K562 (cell line): ENCODE measurements at regions not wholly inside any gene's neighbourhood (a gene's known extent, or its start where the extent isn't known, plus 50 kb on each side); places are given as distances from the start of the nearest gene placed in this dataset.

Experiments used
- EGR1 ChIP-seq: fragments of 450-650 bp; conservative IDR thresholded peaks from 2 replicates; pipeline ENCODE4 v1.6.1; 2017; ENCODE audit warnings: mild to moderate bottlenecking
- ETV5 ChIP-seq: sonication (generic); formaldehyde crosslinking; IDR thresholded peaks from 2 replicates; pipeline ENCODE4 v1.4.0; 2020; ENCODE audit warnings: low read depth, mild to moderate bottlenecking, missing genetic modification reagents
- NRF1 ChIP-seq, 2 experiments: fragments of 450-650 bp; IDR thresholded peaks in 1 of 2; conservative IDR thresholded peaks in 1 of 2; 2 replicates each; pipeline ENCODE4 v1.6.1; 2014; ENCODE audit warnings: mild to moderate bottlenecking in 2 of 2
- STAT5B ChIP-seq: fragments of 250-450 bp; sonication (Bioruptor Pico); IDR thresholded peaks from 2 replicates; pipeline ENCODE4 v1.8.0; 2021; ENCODE audit warnings: mild to moderate bottlenecking, inconsistent platforms
- ZFX ChIP-seq: sonication (generic); formaldehyde crosslinking; IDR thresholded peaks from 2 replicates; pipeline ENCODE4 v1.8.0; 2022; ENCODE audit warnings: mild to moderate bottlenecking, missing genetic modification reagents, moderate library complexity
- ZKSCAN1 ChIP-seq: fragments of 150-350 bp; IDR thresholded peaks from 2 replicates; pipeline ENCODE4 v1.6.1; 2016; ENCODE audit warnings: low read depth, low read length
- ZKSCAN8 ChIP-seq: fragments of 200-800 bp; sonication (Bioruptor generic); IDR thresholded peaks from 2 replicates; pipeline ENCODE4 v1.6.1; 2016; ENCODE audit warnings: missing genetic modification characterization, missing compliant biosample characterization
- ZNF384 ChIP-seq: IDR thresholded peaks from 2 replicates; pipeline ENCODE4 v1.6.1; 2012; ENCODE audit warnings: low read depth, low read length, improper control_type of control experiment
- TF ChIP-seq, protein P1 (sequence below), 2 experiments: fragments of 450-650 bp; formaldehyde crosslinking in 1 of 2; IDR thresholded peaks; 2 replicates each; pipeline versions ENCODE4 v1.4.0 to v1.6.1; 2014 to 2020; ENCODE audit warnings: mild to moderate bottlenecking in 2 of 2, borderline replicate concordance in 1 of 2, low read depth in 1 of 2
- TF ChIP-seq, protein P2 (sequence below), 2 experiments: fragments of 150-350 bp in 1 of 2; IDR thresholded peaks; 2 replicates each; pipeline ENCODE4 v1.6.1; 2012 to 2016; ENCODE audit warnings: low read depth in 2 of 2, low read length in 2 of 2, mild to moderate bottlenecking in 1 of 2, moderate library complexity in 1 of 2
- TF ChIP-seq, protein P3 (sequence below): fragments of 250-450 bp; sonication (Bioruptor Pico); IDR thresholded peaks from 2 replicates; pipeline ENCODE4 v1.8.0; 2021; ENCODE audit warnings: mild to moderate bottlenecking, moderate library complexity

DNA sequence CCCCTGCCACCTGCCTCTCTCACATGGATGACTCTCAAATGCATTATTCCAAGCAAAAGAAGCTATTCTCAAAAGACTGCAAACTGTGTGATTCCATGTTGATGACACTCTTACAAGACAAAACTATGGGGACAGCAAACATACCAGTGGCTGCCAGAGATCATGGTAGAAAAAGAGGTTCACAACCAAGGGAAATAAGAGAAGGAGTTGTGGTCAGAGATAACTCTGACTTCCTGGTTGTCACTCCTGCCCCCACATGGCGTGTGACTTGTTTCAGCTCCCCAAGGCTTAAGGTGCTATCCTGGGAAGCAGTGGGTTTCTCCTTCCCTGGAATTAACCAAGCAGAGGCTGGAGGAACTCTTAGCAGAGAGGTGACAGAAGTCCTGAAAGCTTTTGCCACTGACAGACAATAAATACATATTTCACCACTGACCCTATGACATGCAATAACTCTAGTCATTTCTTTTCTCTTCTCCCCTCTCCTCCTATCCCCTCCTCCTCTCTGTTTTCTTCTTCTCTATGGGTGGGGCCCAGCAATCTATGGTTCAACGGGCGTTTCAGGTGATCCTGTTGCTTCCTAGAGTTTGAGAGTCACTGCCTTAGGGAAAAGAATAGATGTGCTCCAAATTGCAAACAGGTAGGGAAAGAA lies 185.1 kb downstream of the FCRL5 start (continued):
- TF ChIP-seq, protein P1, sequence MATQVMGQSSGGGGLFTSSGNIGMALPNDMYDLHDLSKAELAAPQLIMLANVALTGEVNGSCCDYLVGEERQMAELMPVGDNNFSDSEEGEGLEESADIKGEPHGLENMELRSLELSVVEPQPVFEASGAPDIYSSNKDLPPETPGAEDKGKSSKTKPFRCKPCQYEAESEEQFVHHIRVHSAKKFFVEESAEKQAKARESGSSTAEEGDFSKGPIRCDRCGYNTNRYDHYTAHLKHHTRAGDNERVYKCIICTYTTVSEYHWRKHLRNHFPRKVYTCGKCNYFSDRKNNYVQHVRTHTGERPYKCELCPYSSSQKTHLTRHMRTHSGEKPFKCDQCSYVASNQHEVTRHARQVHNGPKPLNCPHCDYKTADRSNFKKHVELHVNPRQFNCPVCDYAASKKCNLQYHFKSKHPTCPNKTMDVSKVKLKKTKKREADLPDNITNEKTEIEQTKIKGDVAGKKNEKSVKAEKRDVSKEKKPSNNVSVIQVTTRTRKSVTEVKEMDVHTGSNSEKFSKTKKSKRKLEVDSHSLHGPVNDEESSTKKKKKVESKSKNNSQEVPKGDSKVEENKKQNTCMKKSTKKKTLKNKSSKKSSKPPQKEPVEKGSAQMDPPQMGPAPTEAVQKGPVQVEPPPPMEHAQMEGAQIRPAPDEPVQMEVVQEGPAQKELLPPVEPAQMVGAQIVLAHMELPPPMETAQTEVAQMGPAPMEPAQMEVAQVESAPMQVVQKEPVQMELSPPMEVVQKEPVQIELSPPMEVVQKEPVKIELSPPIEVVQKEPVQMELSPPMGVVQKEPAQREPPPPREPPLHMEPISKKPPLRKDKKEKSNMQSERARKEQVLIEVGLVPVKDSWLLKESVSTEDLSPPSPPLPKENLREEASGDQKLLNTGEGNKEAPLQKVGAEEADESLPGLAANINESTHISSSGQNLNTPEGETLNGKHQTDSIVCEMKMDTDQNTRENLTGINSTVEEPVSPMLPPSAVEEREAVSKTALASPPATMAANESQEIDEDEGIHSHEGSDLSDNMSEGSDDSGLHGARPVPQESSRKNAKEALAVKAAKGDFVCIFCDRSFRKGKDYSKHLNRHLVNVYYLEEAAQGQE (IDR thresholded peaks at IDR 0.05; ENCODE audit: borderline replicate concordance), result no peak; the same call in 1 of the 2 replicates
- TF ChIP-seq, protein P1 (CRISPR knock-in tag; IDR thresholded peaks at IDR 0.05; ENCODE audit: low read depth), result no peak
- TF ChIP-seq EGR1, result no peak; the same call in 1 of the 2 replicates
- TF ChIP-seq ZFX (CRISPR knock-in tag), result no peak
- no peak for TF ChIP-seq ZKSCAN1
- no peak for TF ChIP-seq ETV5
- TF ChIP-seq, protein P2, sequence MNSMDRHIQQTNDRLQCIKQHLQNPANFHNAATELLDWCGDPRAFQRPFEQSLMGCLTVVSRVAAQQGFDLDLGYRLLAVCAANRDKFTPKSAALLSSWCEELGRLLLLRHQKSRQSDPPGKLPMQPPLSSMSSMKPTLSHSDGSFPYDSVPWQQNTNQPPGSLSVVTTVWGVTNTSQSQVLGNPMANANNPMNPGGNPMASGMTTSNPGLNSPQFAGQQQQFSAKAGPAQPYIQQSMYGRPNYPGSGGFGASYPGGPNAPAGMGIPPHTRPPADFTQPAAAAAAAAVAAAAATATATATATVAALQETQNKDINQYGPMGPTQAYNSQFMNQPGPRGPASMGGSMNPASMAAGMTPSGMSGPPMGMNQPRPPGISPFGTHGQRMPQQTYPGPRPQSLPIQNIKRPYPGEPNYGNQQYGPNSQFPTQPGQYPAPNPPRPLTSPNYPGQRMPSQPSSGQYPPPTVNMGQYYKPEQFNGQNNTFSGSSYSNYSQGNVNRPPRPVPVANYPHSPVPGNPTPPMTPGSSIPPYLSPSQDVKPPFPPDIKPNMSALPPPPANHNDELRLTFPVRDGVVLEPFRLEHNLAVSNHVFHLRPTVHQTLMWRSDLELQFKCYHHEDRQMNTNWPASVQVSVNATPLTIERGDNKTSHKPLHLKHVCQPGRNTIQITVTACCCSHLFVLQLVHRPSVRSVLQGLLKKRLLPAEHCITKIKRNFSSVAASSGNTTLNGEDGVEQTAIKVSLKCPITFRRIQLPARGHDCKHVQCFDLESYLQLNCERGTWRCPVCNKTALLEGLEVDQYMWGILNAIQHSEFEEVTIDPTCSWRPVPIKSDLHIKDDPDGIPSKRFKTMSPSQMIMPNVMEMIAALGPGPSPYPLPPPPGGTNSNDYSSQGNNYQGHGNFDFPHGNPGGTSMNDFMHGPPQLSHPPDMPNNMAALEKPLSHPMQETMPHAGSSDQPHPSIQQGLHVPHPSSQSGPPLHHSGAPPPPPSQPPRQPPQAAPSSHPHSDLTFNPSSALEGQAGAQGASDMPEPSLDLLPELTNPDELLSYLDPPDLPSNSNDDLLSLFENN (IDR thresholded peaks at IDR 0.05; ENCODE audit: low read depth in 2 of 2, low read length in 2 of 2), result no peak
- TF ChIP-seq ZNF384, result no peak
- TF ChIP-seq NRF1 (conservative IDR thresholded peaks at IDR 0.05 in 1 of 2, IDR thresholded peaks at IDR 0.05 in 1 of 2), result no peak
- TF ChIP-seq, protein P3, sequence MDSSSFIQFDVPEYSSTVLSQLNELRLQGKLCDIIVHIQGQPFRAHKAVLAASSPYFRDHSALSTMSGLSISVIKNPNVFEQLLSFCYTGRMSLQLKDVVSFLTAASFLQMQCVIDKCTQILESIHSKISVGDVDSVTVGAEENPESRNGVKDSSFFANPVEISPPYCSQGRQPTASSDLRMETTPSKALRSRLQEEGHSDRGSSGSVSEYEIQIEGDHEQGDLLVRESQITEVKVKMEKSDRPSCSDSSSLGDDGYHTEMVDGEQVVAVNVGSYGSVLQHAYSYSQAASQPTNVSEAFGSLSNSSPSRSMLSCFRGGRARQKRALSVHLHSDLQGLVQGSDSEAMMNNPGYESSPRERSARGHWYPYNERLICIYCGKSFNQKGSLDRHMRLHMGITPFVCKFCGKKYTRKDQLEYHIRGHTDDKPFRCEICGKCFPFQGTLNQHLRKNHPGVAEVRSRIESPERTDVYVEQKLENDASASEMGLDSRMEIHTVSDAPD (CRISPR knock-in tag), result no peak
- TF ChIP-seq STAT5B, result no peak
- no peak for TF ChIP-seq ZKSCAN8 (CRISPR knock-in tag)
